Retinal pigment epithelial cell (primary cell): ENCODE measurements at regions not wholly inside any gene's neighbourhood (a gene's known extent, or its start where the extent isn't known, plus 50 kb on each side); places are given as distances from the start of the nearest gene placed in this dataset.
"Not testable (repeated sequence)": the region's sequence is repeated elsewhere in the genome, so short reads cannot be mapped to it uniquely, and the experiment has no call there.

Source experiments
- DNase-seq: peaks from one replicate; pipeline ENCODE4 v3.0.0-alpha.2; 2010; ENCODE audit warnings: low read depth
- H3K4me3 ChIP-seq: 2 replicates; pipeline ENCODE4 v1.5.1; 2011; ENCODE audit warnings: mild to moderate bottlenecking, low read length, control low read depth, moderate library complexity
- CTCF ChIP-seq: conservative IDR thresholded peaks from 2 replicates; pipeline ENCODE4 v1.5.1; 2011; ENCODE audit warnings: low read depth, low read length, control low read depth, inconsistent platforms

DNA sequence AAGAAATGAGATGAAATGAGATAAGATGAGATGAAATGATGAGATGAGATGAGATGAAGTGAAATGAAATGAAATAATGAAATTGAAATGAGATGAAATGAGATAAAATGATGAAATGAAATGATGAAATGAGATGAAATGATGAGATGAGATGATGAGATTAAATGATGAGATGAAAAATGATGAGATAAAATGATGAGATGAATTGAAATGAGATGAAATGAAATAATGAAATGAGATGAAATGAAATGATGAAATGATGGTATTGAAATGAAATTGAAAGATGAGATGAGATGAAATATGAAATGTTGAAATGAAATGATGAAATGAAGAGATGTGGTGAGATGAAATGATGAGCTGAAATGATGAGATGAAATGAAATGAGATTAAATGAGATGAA is 231.0 kb downstream of the GOLGA6L6 start:
- TF ChIP-seq CTCF = no peak
- DNase-seq = no peak
- H3K4me3 ChIP-seq = no peak overlapping the region

DNA sequence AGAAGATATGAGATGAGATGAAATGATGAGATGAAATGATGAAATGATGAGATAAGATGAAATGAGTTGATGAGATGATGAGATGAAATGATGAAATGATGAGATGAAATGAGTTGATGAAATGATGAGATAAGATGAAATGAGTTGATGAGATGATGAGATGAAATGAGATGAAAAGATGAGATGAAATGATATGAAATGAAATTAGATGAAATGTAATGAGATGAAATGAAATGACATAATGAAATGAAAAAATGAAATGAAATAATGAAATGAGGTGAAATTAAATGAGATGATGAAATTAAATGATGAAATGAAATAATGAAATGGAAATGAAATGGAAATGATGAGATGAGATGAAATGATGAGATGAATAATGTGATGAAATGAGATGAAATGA is 231.6 kb downstream of the GOLGA6L6 start:
- H3K4me3 ChIP-seq, DNase-seq: not testable (repeated sequence)

GRCh38 chr15:20309395-20309794 is 232.2 kb downstream of the GOLGA6L6 start:
- DNase-seq, H3K4me3 ChIP-seq: not testable (repeated sequence)

- DNase-seq, H3K4me3 ChIP-seq: not testable (repeated sequence)
Observed at GRCh38 chr15:20308027-20308690, 233.4 kb downstream of the GOLGA6L6 start.

- DNase-seq, H3K4me3 ChIP-seq: not testable (repeated sequence)
Observed at GRCh38 chr15:20307137-20307536, 234.5 kb downstream of the GOLGA6L6 start.

DNA sequence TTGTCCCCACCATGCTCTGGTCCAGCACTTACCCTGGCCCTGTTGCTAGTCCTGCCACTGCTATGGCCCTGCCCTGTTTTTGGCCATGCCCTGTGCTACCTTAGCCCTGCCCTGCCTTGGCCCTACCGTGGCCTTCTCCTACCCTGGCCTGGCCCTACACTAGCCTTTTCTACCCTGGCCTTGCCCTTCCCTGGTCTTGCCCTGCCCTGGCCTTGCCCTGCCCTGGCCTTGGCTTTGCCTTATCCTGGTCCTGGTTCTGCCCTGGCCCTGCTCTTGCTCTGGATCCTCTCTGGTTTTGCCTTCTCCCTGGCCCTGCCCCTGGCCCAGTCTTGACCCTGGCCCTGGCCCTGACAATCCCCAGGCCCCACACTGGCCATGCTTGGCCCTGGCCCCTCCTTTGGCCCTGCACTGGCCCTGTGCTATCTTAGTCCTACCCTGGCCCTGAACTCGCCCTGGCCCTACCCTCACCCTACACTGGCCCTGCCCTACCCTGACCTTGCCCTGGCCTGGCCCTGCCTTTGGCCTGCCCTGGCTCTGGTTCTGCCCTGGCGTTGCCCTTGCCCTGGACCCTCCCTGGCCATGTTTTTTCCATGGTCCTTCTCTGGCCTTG is 235.0 kb downstream of the GOLGA6L6 start:
- DNase-seq, H3K4me3 ChIP-seq: not testable (repeated sequence)

DNA sequence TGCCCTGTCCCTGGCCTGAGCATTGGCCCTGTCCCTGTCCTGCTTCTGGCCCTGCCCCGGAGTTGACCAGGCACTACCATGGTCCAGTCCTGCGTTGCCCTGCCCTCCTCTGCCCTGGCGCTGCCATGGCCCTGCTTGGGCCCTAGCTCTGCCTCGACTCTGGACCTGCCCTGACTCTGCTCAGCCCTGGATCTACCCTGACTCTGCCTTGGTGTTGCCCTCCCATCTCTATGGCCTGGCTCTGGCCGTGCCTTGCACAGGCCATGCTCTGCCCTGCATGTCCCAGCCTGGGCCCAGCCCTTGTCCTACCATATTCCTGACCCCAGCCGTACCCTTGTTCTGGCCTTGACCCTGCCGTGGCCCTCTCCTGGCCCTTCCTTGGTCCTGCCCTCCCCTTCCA is 235.7 kb downstream of the GOLGA6L6 start:
- DNase-seq, H3K4me3 ChIP-seq: not testable (repeated sequence)

GRCh38 chr15:20305015-20305465 is 236.6 kb downstream of the GOLGA6L6 start:
- not testable (repeated sequence) for DNase-seq, H3K4me3 ChIP-seq

GRCh38 chr15:20304282-20305014 is 237.2 kb downstream of the GOLGA6L6 start:
- H3K4me3 ChIP-seq, DNase-seq: not testable (repeated sequence)

DNA sequence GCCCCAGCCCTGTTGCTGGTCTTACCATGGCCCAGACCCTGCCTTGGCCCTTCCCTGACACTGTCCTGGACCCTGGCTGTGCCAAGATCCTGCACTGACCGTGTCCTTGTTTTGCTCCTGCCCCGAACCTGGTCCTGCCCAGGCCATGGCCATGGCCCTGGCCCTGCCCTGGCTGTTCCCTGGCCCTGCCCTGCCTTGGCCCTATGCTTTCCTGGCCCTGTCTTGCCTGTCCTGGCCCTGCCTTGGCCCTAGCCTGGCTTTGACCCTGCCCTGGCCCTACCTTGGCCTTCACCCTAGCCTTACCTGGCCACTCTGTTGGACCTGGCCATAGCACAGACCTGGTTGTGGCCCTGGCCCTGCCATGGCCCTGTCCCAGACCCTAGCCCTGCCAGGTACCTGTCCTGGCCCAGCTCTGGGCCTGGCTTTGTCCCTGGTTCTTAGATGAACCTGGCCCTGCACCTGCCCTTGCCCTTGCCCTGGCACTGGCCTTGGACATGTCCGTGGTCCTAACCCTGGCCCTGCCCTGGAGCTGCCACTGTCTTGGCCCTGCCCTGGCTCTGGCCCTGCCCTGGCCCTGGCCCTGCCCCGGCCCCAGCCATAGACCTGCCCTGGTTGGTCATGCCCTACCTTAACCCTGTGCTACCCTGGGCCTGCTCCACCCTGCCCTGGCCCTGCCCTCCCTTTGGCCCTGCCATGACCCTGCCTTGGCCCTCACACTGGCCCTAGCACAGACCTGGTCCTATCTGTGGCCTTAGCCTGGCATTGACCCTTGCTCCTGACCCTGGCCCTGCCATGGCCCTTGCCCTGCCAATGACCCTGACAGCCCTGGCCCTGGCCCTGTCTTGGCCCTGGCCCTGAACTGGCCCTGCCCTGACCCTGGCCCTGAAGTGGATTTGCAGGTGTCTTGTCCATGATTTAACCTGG is 238.1 kb downstream of the GOLGA6L6 start:
- H3K4me3 ChIP-seq, DNase-seq: not testable (repeated sequence)

DNA sequence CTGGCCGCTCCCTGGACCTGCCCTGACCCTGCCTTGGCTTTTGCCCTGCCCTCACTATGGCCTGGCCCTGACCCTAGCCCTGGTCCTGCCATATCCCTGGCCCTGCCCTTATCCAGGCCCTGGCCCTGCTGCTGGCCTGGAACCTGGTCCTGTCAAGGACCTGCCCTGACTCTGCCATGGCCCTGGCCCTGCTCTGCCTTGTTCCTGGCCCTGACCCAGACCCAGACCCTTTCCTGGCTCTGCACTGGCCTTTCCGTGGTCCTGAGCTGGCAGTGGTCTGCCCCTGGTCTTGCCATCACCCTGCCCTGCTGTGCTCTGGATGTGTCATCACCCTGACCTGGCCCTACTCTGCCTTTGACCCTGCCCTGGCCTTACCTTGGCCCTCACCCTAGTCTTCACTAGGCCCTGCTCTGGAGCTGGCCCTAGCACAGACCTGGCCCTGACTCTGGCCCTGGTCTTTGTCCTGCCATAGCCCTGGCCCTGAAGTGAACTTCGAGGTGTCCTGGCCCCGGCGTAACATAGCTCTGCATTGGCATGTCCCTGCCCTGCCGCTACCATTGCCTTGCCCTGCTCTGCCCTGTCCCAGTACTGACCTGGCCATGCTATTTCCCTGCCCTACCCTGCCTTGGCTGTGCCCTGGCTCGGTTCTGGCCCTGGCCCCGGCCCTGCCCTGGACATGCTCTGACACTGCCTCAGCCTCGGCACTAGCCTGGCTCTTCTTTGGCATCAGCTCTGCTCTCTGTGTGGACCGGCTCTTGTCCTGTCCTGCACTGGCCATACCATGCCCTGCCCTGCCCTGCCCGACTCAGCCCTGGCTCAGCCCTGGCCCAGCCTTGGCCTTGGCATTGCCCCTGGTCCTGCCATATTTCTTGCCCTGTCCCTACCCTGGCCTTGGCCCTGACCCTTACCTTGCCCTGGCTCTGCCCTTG is 239.2 kb downstream of the GOLGA6L6 start:
- H3K4me3 ChIP-seq = not testable (repeated sequence)

DNA sequence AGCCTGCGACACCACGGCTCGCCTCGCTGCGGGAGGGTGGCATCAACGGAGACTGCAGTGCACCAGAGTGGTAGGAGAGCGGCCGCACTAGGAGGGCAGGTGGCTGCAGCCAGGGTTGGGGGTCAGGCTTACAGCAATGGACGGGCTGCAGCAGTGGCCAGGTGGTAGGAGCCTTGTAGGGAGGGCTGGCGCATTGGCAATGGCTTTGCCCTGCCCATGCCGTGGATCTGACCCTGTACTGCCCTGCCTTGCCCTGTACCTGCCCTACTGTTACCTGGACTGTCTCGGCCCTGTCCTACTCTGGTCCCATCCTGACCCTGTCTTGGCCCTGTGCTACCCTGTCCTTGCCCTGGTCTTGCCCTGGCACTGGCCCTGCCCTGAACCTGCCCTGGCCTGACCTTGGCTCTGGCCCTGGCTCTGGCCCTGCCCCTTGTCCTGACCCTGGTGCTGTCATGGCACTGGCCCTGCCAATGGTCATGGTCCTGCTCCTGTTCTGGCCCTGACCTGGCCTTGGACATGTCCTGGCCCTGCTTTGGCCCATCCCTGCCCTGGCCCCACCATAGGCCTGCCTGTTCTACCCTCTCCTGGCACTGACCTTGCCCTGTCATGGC is 240.0 kb downstream of the GOLGA6L6 start:
- not testable (repeated sequence) for DNase-seq, H3K4me3 ChIP-seq

More for the DNA sequence above, 239.2 kb downstream of the GOLGA6L6 start:
- DNase-seq = not testable (repeated sequence)

DNA sequence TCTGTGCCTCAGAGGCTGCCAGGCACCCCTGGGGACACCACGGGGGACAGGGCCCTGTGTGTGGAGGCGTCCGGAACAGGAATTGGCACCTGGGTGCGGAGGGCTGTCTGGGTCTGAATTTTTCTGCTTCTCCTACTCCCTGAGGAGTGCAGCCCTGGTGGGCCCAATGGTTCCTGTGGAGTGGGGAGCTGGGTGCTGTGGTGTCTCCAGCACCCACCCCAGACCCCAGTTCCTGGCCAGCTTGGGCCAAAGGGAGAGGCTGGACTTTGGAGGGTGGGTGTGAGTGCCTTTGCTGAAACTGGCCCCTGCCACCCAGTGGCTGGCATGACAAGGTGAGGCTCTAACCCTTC is 240.6 kb downstream of the GOLGA6L6 start:
- H3K4me3 ChIP-seq, DNase-seq: not testable (repeated sequence)

DNA sequence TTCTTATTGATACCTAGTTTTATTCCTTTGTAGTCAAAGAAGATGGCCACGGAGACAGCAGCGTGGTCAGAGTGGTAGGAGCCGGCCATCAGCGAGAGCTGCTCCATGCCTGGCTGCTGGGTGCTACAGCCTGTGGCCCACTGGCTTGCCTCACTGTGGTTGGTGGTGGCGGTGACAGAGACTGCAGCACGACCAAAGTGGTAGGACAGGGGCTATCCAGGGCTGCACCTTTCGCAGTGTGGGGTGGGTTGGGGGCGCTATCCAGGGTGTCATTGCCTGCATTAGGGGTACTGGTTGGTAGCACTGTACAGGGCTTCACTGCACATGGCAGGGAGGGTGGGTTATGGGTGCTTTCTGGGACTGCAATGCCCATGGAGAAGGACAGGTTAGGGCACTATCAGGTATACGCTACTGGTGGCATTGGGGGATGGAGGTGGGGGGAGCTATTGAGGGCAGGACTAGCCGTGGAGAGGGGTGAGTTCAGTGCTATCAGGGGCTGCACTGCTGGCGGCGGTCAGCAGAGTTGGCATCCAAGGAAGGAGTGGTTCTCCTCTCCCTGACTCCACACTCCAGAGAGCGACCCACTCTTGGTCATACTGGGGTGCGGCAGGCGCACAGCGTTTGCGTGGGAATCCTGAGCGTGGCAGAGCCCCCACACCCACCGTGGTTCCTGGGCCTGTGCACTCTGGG is 241.1 kb downstream of the GOLGA6L6 start:
- not testable (repeated sequence) for H3K4me3 ChIP-seq, DNase-seq

DNA sequence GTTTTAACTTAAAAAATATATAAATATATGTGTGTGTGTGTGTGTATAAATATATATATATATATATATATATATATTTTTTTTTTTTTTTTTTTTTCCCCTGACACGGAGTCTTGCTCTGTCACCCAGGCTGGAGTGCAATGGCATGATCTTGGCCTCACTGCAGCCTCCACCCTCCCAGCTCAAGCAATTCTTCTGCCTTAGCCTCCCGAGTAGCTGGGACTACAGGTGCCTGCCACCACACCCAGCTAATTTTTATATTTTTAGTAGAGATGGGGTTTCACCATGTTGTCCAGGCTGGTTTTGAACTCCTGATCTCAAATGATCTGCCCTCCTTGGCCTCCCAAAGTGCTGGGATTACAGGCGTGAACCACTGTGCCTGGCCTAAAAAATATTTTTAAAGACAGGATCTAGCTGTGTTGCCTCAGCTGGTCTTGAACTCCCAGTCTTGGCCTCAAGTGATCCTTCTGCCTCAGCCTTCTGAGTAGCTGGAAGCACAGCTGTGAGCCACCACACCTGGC is 243.9 kb downstream of the GOLGA6L6 start:
- DNase-seq, H3K4me3 ChIP-seq: not testable (repeated sequence)

DNA sequence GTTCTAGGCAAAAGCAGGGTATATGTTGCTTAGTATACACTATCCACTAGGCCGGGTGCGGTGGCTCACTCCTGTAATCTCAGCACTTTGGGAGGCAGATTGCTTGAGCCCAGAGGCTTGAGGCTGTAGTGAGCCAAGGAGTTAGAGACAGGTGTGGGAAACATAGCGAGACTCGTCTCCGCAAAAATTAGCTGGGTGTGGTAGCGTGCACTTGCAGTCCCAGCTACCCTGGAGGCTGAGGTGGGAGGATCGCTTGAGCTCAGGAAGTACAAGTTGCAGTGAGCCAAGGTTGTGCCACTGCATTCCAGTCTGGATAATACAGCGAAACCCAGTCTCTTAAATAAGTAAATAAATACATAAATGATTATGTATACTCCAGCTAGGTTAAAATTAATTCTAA is 245.3 kb downstream of the GOLGA6L6 start:
- not testable (repeated sequence) for DNase-seq, H3K4me3 ChIP-seq
